MCF 10A (cell line): ENCODE measurements at regions not wholly inside any gene's neighbourhood (a gene's known extent, or its start where the extent isn't known, plus 50 kb on each side); places are given as distances from the start of the nearest gene placed in this dataset.

Experiments used
- BruUV-seq: library from RNA; stranded (reverse); fragments of 400-500 nt; replicated peaks from 2 replicates; lab custom pipeline; 2021; lab: Mats Ljungman, UMichigan
- CTCF ChIA-PET: fragments of 300-600 bp; sonication (Branson Sonifier 250); formaldehyde crosslinking; extraction: SDS; loops from one replicate; lab custom pipeline; 2021; ENCODE audit warnings: antibody characterized with exemption, inconsistent platforms; lab: Yijun Ruan, JAX
- POLR2A ChIA-PET: fragments of 300-600, 350-650 bp; sonication (Branson Sonifier 250); formaldehyde crosslinking; extraction: SDS; loops from one replicate; lab custom pipeline; 2020; ENCODE audit warnings: antibody characterized with exemption, inconsistent platforms; lab: Yijun Ruan, JAX
- DNase-seq: peaks from one replicate; pipeline ENCODE4 v3.0.0-alpha.2; 2018; ENCODE audit not compliant: unreplicated experiment
- H3K27ac Mint-ChIP-seq: one replicate; pipeline ENCODE4 v1.8.0; 2022; ENCODE audit warnings: mild to moderate bottlenecking, low read depth, mixed read lengths; ENCODE audit not compliant: unreplicated experiment
- H3K27me3 Mint-ChIP-seq: one replicate; pipeline ENCODE4 v1.8.0; 2022; ENCODE audit warnings: mixed read lengths; ENCODE audit not compliant: insufficient read depth, unreplicated experiment
- H3K36me3 Mint-ChIP-seq: one replicate; pipeline ENCODE4 v1.8.0; 2022; ENCODE audit warnings: mild to moderate bottlenecking, moderate library complexity, mixed read lengths; ENCODE audit not compliant: insufficient read depth, unreplicated experiment
- H3K4me1 Mint-ChIP-seq: one replicate; pipeline ENCODE4 v1.8.0; 2022; ENCODE audit warnings: mixed read lengths; ENCODE audit not compliant: insufficient read depth, unreplicated experiment
- H3K4me3 Mint-ChIP-seq: one replicate; pipeline ENCODE4 v1.8.0; 2022; ENCODE audit warnings: mild to moderate bottlenecking, moderate library complexity, mixed read lengths; ENCODE audit not compliant: unreplicated experiment
- H3K9me3 Mint-ChIP-seq: one replicate; pipeline ENCODE4 v1.8.0; 2022; ENCODE audit warnings: mixed read lengths; ENCODE audit not compliant: unreplicated experiment
- CTCF ChIP-seq: fragments of 200-600 bp; IDR thresholded peaks from one replicate; pipeline ENCODE4 v1.8.0; 2022; ENCODE audit warnings: antibody characterized with exemption, mild to moderate bottlenecking; ENCODE audit not compliant: unreplicated experiment
- intact Hi-C: fragments of 100-400 bp; cut with micrococcal nuclease; formaldehyde crosslinking; loops from 2 replicates; pipeline ENCODE4 v1.14.1; 2022

GRCh38 chr1:214184992-214185391 is 96.0 kb upstream of the SMYD2 start:
- ChIA-PET POLR2A (no interaction called here), CTCF (interaction anchor here (1.4 kb wide), 1 partner anchor 29 kb away, joined by 3 read pairs; no protein-coding TSS in a partner anchor)
- DNase-seq, result no peak
- intact Hi-C loops, result no loop called here
- Mint-ChIP-seq H3K36me3 (no peaks in the 10 kb centered on the region), H3K27ac (no peak overlapping the region), H3K4me1 (no peaks in the 10 kb centered on the region), H3K4me3 (no peak overlapping the region), H3K27me3 (peaks cover 97% of the 10 kb centered on the region), H3K9me3 (peaks cover 8% of the 10 kb centered on the region)
- BruUV-seq, result no TSS peak
- TF ChIP-seq CTCF, result no peak

GRCh38 chr1:214186103-214186824 is 94.7 kb upstream of the SMYD2 start:
- no peak for TF ChIP-seq CTCF
- intact Hi-C loops, result no loop called here
- Mint-ChIP-seq H3K36me3 (no peaks in the 10 kb centered on the region), H3K4me1 (no peaks in the 10 kb centered on the region), H3K27ac (no peak overlapping the region), H3K9me3 (peaks cover 8% of the 10 kb centered on the region), H3K4me3 (no peak overlapping the region), H3K27me3 (peaks cover 97% of the 10 kb centered on the region)
- no peak for DNase-seq
- ChIA-PET CTCF (interaction anchor here (0.7 to 2.8 kb wide), 4 partner anchors 10 to 145 kb away, joined by 3 to 9 read pairs (median 6); no protein-coding TSS in a partner anchor), POLR2A (no interaction called here)
- BruUV-seq, result no TSS peak

- intact Hi-C loops, result no loop called here
- Mint-ChIP-seq H3K36me3 (no peaks in the 10 kb centered on the region), H3K4me1 (no peaks in the 10 kb centered on the region), H3K27ac (no peak overlapping the region), H3K4me3 (no peak overlapping the region), H3K9me3 (peaks cover 8% of the 10 kb centered on the region), H3K27me3 (peaks cover 90% of the 10 kb centered on the region)
- no TSS peak for BruUV-seq
- CTCF ChIA-PET, result interaction anchor here (0.7 to 2.8 kb wide), 4 partner anchors 9 to 144 kb away, joined by 3 to 9 read pairs (median 7); no protein-coding TSS in a partner anchor
- no peak for DNase-seq
- POLR2A ChIA-PET, result no interaction called here
- TF ChIP-seq CTCF, result no peak
These were observed 93.6 kb upstream of the SMYD2 start for GRCh38 chr1:214187121-214187900.

- Mint-ChIP-seq H3K4me1 (no peaks in the 10 kb centered on the region), H3K36me3 (no peaks in the 10 kb centered on the region), H3K4me3 (no peak overlapping the region), H3K27me3 (peaks cover 90% of the 10 kb centered on the region), H3K9me3 (peaks cover 3% of the 10 kb centered on the region), H3K27ac (no peak overlapping the region)
- no peak for TF ChIP-seq CTCF
- DNase-seq, result no peak
- CTCF ChIA-PET, result interaction anchor here (1.1 to 2.8 kb wide), 3 partner anchors 20 to 141 kb away, joined by 5 to 8 read pairs (median 6); no protein-coding TSS in a partner anchor
- intact Hi-C loops, result no loop called here
- POLR2A ChIA-PET, result no interaction called here
- BruUV-seq, result no TSS peak
These were observed 93.0 kb upstream of the SMYD2 start for GRCh38 chr1:214187933-214188332.
